Kidney (tissue), 13 donors: ENCODE measurements at regions not wholly inside any gene's neighbourhood (a gene's known extent, or its start where the extent isn't known, plus 50 kb on each side); places are given as distances from the start of the nearest gene placed in this dataset.
"Not testable (repeated sequence)": the region's sequence is repeated elsewhere in the genome, so short reads cannot be mapped to it uniquely, and the experiment has no call there.

Experiments
- DNase-seq, 5 donors: peaks; one replicate each; pipeline ENCODE4 v3.0.0-alpha.2; 2013 to 2020
- FAIRE-seq: peaks from 2 replicates; lab custom pipeline; 2012; peaks lifted over from hg19 to GRCh38; lab: Jason Lieb, UNC
- H3K27ac ChIP-seq, 2 donors: one replicate each; pipeline ENCODE4 v1.7.0; 2013; ENCODE audit warnings: low read depth in 2 of 2, low read length in 2 of 2, inconsistent platforms in 1 of 2
- H3K27me3 ChIP-seq: one replicate; pipeline ENCODE4 v1.7.1; 2013; ENCODE audit warnings: low read length, inconsistent platforms; ENCODE audit not compliant: control insufficient read depth, insufficient read depth
- H3K36me3 ChIP-seq, 3 donors: one replicate each; pipeline versions ENCODE4 v1.7.0 to v1.7.1; 2013; ENCODE audit warnings: low read length in 3 of 3, control low read depth in 1 of 3, inconsistent platforms in 1 of 3; ENCODE audit not compliant: insufficient read depth in 3 of 3, control insufficient read depth in 2 of 3
- H3K4me1 ChIP-seq, 3 donors: one replicate each; pipeline versions ENCODE4 v1.7.0 to v1.7.1; 2013; ENCODE audit warnings: low read length in 3 of 3, inconsistent platforms in 1 of 3, low read depth in 1 of 3; ENCODE audit not compliant: control insufficient read depth in 2 of 3, insufficient read depth in 2 of 3
- H3K4me3 ChIP-seq, 3 donors: one replicate each; pipeline versions ENCODE4 v1.7.0 to v1.8.1; 2013; ENCODE audit warnings: low read length in 3 of 3, control low read depth in 1 of 3, inconsistent platforms in 1 of 3
- H3K9ac ChIP-seq, 3 donors: one replicate each; pipeline versions ENCODE4 v1.7.0 to v1.7.1; 2013; ENCODE audit warnings: low read length in 3 of 3, control low read depth in 1 of 3, inconsistent platforms in 1 of 3
- H3K9me3 ChIP-seq, 3 donors: one replicate each; pipeline versions ENCODE4 v1.7.0 to v1.7.1; 2013; ENCODE audit warnings: low read length in 3 of 3, control low read depth in 1 of 3, inconsistent platforms in 1 of 3; ENCODE audit not compliant: control insufficient read depth in 2 of 3, insufficient read depth in 1 of 3
- CTCF ChIP-seq: IDR thresholded peaks from 3 replicates; pipeline ENCODE4 v1.5.1; 2012; ENCODE audit warnings: mild to moderate bottlenecking, moderate library complexity, borderline replicate concordance; ENCODE audit not compliant: insufficient read depth; ENCODE audit errors: extremely low read depth
- intact Hi-C: fragments of 100-400 bp; cut with DNase I; formaldehyde crosslinking; loops from one replicate; pipeline ENCODE4 v1.11.1; 2022
- donor health status: control.
- donor health status: control.
- donor health status: control.
- donor health status: control.
- donor health status: control.
- donor health status: DM: yes; HTN: yes; CAD: no.
- donor health status: Normal renal cell carcinoma (clear cell type).

GRCh38 chr2:66632882-66633281 is 198.0 kb downstream of the MEIS1 start:
- H3K27me3 ChIP-seq = not testable (repeated sequence)

GRCh38 chr2:66633631-66634030 is 198.7 kb downstream of the MEIS1 start:
- Histone ChIP-seq H3K27ac (no peak overlapping the region), H3K27me3 (no peaks in the 10 kb centered on the region), H3K36me3 (no peaks in the 10 kb centered on the region), H3K4me1 (no peaks in the 10 kb centered on the region), H3K9ac (no peak overlapping the region), H3K9me3 (no peaks in the 10 kb centered on the region), H3K4me3 (no peak overlapping the region)
- no peak for FAIRE-seq
- intact Hi-C loops = no loop called here
- no peak for TF ChIP-seq CTCF
- DNase-seq = no peak

More at GRCh38 chr2:66632882-66633281, 198.0 kb downstream of the MEIS1 start:
- intact Hi-C loops, FAIRE-seq, H3K4me1 ChIP-seq, H3K27ac ChIP-seq, H3K36me3 ChIP-seq, H3K4me3 ChIP-seq, DNase-seq, H3K9ac ChIP-seq, H3K9me3 ChIP-seq: not testable (repeated sequence)

- H3K36me3 ChIP-seq = no peaks in the 10 kb centered on the region
- no peak overlapping the region for H3K4me3 ChIP-seq
- TF ChIP-seq CTCF = no peak
- H3K27me3 ChIP-seq = no peaks in the 10 kb centered on the region
- no peaks in the 10 kb centered on the region for H3K4me1 ChIP-seq
- DNase-seq (no peak), FAIRE-seq (no peak)
- no peak overlapping the region for H3K9ac ChIP-seq
- no peak overlapping the region for H3K27ac ChIP-seq
- intact Hi-C loops = no loop called here
- no peaks in the 10 kb centered on the region for H3K9me3 ChIP-seq
Observed at GRCh38 chr2:66634784-66635183, 199.9 kb downstream of the MEIS1 start.

GRCh38 chr2:66641685-66642084 is 206.8 kb downstream of the MEIS1 start:
- Histone ChIP-seq H3K9ac (no peak overlapping the region), H3K4me1 (no peaks in the 10 kb centered on the region), H3K27ac (no peak overlapping the region), H3K9me3 (no peaks in the 10 kb centered on the region), H3K27me3 (no peaks in the 10 kb centered on the region), H3K4me3 (no peak overlapping the region), H3K36me3 (no peaks in the 10 kb centered on the region)
- no peak for FAIRE-seq
- intact Hi-C loops = no loop called here
- TF ChIP-seq CTCF = no peak
- DNase-seq = no peak

- intact Hi-C loops, H3K27me3 ChIP-seq, H3K4me3 ChIP-seq, FAIRE-seq, DNase-seq, H3K27ac ChIP-seq, H3K9me3 ChIP-seq, H3K4me1 ChIP-seq, H3K36me3 ChIP-seq, H3K9ac ChIP-seq: not testable (repeated sequence)
Observed at GRCh38 chr2:66648081-66648480, 213.2 kb downstream of the MEIS1 start.
